ENCODE measurements at regions not wholly inside any gene's neighbourhood (a gene's known extent, or its start where the extent isn't known, plus 50 kb on each side); places are given as distances from the start of the nearest gene placed in this dataset.

DNA sequence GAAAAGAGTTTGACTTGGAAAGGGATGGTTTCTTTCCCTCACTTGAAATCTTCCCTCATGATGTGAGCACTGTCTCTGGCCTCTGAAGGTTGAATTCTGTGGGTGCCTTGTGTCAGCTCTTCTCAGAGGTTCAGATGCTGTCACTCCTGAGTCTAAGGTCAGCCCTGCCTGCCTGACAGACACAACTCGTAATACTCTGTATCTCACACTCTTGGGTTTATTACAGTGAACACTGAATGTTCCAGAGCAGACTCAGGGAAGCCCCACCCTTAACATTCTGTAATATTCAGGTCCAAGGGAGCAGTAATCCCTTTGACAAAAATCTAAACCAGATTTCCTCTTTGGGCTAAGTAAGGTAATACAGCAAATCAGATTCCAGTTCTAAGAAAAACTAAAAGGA, 837.8 kb downstream of the QKI start:
- Mint-ChIP-seq H3K4me3 (no peak overlapping the region), H3K27ac (no peak overlapping the region), H3K36me3 (ENCODE audit: low read depth) (no peaks in the 10 kb centered on the region), H3K9me3 (no peaks in the 10 kb centered on the region), H3K4me1 (no peaks in the 10 kb centered on the region), H3K27me3 (peaks cover 3% of the 10 kb centered on the region)
- no peak for ATAC-seq (replicated peaks)

DNA sequence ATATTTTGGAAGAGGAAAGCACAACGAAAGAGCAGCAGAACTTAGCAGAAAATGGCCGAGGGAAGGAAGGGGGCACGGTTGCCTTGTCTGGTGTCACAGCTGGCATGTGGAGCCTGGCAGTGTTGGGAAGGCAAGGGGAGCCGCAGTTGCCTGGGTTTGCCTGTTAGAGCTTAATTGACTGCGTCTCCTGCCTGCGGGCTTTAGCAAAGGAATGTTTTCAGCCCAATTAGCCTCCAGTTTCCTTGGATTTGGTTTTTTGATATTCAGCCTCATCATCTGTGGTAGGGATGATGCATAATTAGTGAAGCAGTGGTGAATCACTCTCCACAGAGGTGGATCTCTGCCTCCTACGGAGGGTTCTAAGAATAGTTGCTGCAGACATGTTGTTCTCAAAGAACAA, 832.6 kb downstream of the QKI start:
- Mint-ChIP-seq H3K27me3 (no peaks in the 10 kb centered on the region), H3K36me3 (ENCODE audit: low read depth) (no peaks in the 10 kb centered on the region), H3K9me3 (no peaks in the 10 kb centered on the region), H3K4me1 (no peaks in the 10 kb centered on the region), H3K4me3 (no peak overlapping the region), H3K27ac (no peak overlapping the region)
- no peak for ATAC-seq (replicated peaks)

- Mint-ChIP-seq H3K4me1 (no peaks in the 10 kb centered on the region), H3K9me3 (no peaks in the 10 kb centered on the region), H3K36me3 (ENCODE audit: low read depth) (no peaks in the 10 kb centered on the region), H3K4me3 (no peak overlapping the region), H3K27ac (no peak overlapping the region), H3K27me3 (no peaks in the 10 kb centered on the region)
- ATAC-seq (replicated peaks), result no peak
Observed at GRCh38 chr6:164246082-164246481, 831.6 kb downstream of the QKI start.

DNA sequence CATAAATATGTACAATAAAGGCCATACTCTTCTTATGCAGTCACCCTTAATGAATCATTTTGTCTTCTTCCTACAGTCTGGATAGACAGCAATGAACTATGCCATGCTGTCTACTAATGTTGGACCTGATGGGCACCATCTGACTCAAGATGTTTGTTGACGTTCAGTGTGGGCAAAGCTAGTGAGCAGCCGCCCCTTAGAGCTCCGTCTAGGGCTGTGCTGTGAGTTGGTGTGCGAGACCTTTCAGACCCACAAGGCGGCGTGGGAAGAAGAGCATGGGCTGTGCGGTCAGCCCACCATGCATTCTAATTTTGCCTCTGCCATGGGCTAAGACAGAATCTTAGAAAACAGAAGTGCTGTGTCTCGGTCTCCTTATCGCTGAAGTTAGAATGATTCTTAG, 829.4 kb downstream of the QKI start:
- Mint-ChIP-seq H3K9me3 (no peaks in the 10 kb centered on the region), H3K4me1 (no peaks in the 10 kb centered on the region), H3K27me3 (peaks cover 5% of the 10 kb centered on the region)

DNA sequence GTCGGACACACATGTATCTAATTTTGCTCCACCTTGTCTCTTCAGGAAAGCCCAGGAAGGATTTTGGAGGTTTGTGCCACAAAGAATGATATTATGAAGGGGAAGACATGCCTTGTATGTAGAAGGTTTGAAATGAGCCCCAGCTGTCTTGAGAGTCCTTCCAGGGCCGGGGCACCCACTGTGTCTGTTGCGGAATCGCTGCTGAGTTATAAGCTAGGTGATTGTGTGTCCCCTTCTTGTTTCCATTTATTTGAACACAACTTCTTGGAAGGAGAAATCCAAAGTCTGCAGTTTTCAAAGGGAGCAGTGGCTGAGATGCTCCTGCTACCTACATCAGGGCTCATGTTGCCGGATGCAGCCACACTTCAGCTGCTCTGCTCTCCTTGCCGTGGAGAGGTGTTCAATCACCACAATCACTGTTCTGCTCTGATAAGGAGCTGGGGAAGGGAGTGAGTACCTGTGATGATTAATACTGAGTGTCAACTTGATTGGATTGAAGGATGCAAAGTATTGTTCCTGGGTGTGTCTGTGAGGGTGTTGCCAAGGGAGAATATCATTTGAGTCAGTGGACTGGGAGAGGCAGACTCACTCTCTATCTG, 828.6 kb downstream of the QKI start:
- H3K4me3 Mint-ChIP-seq, result no peak overlapping the region

More for the DNA sequence above, 829.4 kb downstream of the QKI start:
- Mint-ChIP-seq H3K36me3 (ENCODE audit: low read depth) (no peaks in the 10 kb centered on the region), H3K27ac (no peak overlapping the region), H3K4me3 (no peak overlapping the region)
- no peak for ATAC-seq (replicated peaks)

GRCh38 chr6:164230804-164231203, 816.3 kb downstream of the QKI start:
- Mint-ChIP-seq H3K36me3 (ENCODE audit: low read depth) (no peaks in the 10 kb centered on the region), H3K4me3 (no peak overlapping the region), H3K9me3 (no peaks in the 10 kb centered on the region), H3K4me1 (no peaks in the 10 kb centered on the region), H3K27ac (no peak overlapping the region), H3K27me3 (no peaks in the 10 kb centered on the region)
- no peak for ATAC-seq (replicated peaks)

More for the DNA sequence above, 828.6 kb downstream of the QKI start:
- no peak overlapping the region for H3K27ac Mint-ChIP-seq
- peaks cover 5% of the 10 kb centered on the region for H3K27me3 Mint-ChIP-seq
- no peaks in the 10 kb centered on the region for H3K36me3 Mint-ChIP-seq (ENCODE audit: low read depth)
- H3K9me3 Mint-ChIP-seq, result no peaks in the 10 kb centered on the region
- no peaks in the 10 kb centered on the region for H3K4me1 Mint-ChIP-seq
- no peak for ATAC-seq (replicated peaks)

- Mint-ChIP-seq H3K27ac (no peak overlapping the region), H3K4me1 (no peaks in the 10 kb centered on the region), H3K9me3 (no peaks in the 10 kb centered on the region), H3K27me3 (no peaks in the 10 kb centered on the region), H3K36me3 (ENCODE audit: low read depth) (no peaks in the 10 kb centered on the region), H3K4me3 (no peak overlapping the region)
- ATAC-seq (replicated peaks), result no peak
Observed at GRCh38 chr6:164230259-164230658, 815.7 kb downstream of the QKI start.

GRCh38 chr6:164229716-164230115, 815.2 kb downstream of the QKI start:
- no peak overlapping the region for H3K4me3 Mint-ChIP-seq
- H3K27me3 Mint-ChIP-seq, result no peaks in the 10 kb centered on the region
- no peak for ATAC-seq (replicated peaks)
- H3K4me1 Mint-ChIP-seq, result no peaks in the 10 kb centered on the region
- no peaks in the 10 kb centered on the region for H3K9me3 Mint-ChIP-seq
- no peak overlapping the region for H3K27ac Mint-ChIP-seq
- H3K36me3 Mint-ChIP-seq (ENCODE audit: low read depth), result no peaks in the 10 kb centered on the region

- H3K27me3 Mint-ChIP-seq, result no peaks in the 10 kb centered on the region
- H3K4me1 Mint-ChIP-seq, result no peaks in the 10 kb centered on the region
- H3K27ac Mint-ChIP-seq, result no peak overlapping the region
- no peaks in the 10 kb centered on the region for H3K9me3 Mint-ChIP-seq
- no peak for ATAC-seq (replicated peaks)
- H3K4me3 Mint-ChIP-seq, result no peak overlapping the region
- H3K36me3 Mint-ChIP-seq (ENCODE audit: low read depth), result no peaks in the 10 kb centered on the region
Observed at GRCh38 chr6:164227952-164228522, 813.5 kb downstream of the QKI start.

DNA sequence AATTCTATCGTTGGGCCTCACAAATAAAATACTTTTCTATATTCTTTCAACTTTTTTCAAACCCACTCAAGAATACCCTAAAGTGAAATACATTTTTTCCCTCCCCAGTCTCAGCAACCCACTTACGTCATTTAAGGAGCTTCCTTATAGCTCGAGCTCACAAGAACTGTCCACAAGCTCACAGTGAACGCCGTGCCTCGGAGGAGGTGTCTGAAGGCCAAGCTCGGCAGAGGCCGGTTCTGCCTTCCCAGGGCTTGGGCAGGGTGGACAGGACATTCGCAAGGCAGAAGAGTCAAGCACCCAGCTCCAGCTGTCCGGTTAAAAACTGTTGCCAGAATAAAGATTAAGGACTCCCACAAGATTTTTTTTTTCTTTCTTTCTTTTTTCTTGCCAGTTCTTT, 802.3 kb downstream of the QKI start:
- Mint-ChIP-seq H3K36me3 (ENCODE audit: low read depth) (no peaks in the 10 kb centered on the region), H3K4me1 (no peaks in the 10 kb centered on the region), H3K9me3 (peaks cover 3% of the 10 kb centered on the region), H3K4me3 (no peak overlapping the region), H3K27me3 (peaks cover 3% of the 10 kb centered on the region), H3K27ac (no peak overlapping the region)
- ATAC-seq (replicated peaks), result no peak

DNA sequence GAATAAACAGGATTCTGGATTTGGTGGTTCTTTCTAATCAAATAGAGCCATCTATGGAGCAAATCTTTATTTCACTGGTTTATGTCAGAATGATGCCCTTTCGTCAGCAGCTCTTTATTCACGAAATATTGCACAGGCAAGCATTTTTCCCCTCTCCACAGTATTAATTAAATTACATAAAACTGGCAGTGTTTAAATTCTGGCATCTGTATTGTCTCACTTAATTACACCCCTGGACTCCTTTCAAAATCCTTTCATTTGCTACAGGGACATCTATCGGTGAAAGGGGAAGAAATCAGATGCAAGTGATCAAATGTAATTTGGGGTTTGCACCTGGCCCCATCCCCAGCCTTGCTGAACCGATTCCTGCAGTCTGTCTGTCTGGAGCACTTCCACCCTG, 801.9 kb downstream of the QKI start:
- Mint-ChIP-seq H3K9me3 (peaks cover 3% of the 10 kb centered on the region), H3K4me1 (no peaks in the 10 kb centered on the region), H3K36me3 (ENCODE audit: low read depth) (no peaks in the 10 kb centered on the region), H3K27ac (no peak overlapping the region), H3K4me3 (no peak overlapping the region), H3K27me3 (peaks cover 3% of the 10 kb centered on the region)
- no peak for ATAC-seq (replicated peaks)

DNA sequence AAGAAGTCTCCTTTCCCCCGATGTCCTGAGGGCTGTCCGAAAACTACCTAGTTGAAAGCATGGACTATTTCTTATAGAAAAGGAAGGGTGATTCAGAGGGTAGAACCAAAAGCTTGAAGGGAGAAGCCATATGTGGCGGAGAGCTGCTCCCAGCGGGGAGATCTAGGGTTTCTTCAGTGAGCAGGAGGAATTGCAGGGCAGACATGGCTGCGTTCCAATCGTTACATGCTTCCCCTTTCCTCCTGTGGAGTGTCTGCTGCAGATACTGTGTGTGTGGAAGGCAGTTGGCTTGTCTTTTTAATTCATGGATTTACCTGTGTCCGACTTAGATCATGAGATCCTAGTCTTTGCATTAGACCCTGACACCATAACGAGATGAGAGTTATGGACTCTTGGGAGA, 799.5 kb downstream of the QKI start:
- H3K4me1 Mint-ChIP-seq, result no peaks in the 10 kb centered on the region
- no peak for ATAC-seq (replicated peaks)
- no peak overlapping the region for H3K27ac Mint-ChIP-seq

GRCh38 chr6:164211254-164211653, 796.7 kb downstream of the QKI start:
- no peaks in the 10 kb centered on the region for H3K36me3 Mint-ChIP-seq (ENCODE audit: low read depth)

More for the DNA sequence above, 799.5 kb downstream of the QKI start:
- Mint-ChIP-seq H3K9me3 (peaks cover 3% of the 10 kb centered on the region), H3K27me3 (peaks cover 3% of the 10 kb centered on the region), H3K4me3 (no peak overlapping the region), H3K36me3 (ENCODE audit: low read depth) (no peaks in the 10 kb centered on the region)

DNA sequence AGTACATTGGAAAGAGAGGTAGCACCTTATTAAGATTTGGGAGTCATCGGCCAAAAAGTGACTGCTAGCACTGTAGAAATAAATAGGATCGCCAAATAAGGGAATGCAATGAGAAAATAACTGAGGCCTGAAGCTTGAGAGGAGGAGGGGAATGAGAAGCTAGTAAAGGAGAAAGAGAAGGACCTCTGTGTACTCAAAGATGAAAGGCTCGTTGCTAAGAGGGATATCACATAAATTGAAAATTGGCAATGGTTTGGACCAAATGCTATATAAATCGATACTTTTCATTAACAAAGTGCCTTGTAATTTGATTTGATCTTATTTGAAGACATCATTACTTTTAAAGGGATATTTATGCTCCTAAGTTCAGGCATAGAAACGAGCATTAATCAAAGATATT, 796.3 kb downstream of the QKI start:
- no peak for ATAC-seq (replicated peaks)
- Mint-ChIP-seq H3K27ac (no peak overlapping the region), H3K27me3 (no peaks in the 10 kb centered on the region), H3K4me1 (no peaks in the 10 kb centered on the region), H3K9me3 (no peaks in the 10 kb centered on the region), H3K4me3 (no peak overlapping the region), H3K36me3 (ENCODE audit: low read depth) (no peaks in the 10 kb centered on the region)

More at GRCh38 chr6:164211254-164211653, 796.7 kb downstream of the QKI start:
- Mint-ChIP-seq H3K9me3 (no peaks in the 10 kb centered on the region), H3K4me1 (no peaks in the 10 kb centered on the region), H3K4me3 (no peak overlapping the region), H3K27me3 (no peaks in the 10 kb centered on the region), H3K27ac (no peak overlapping the region)
- ATAC-seq (replicated peaks), result no peak

GRCh38 chr6:164210323-164210722, 795.8 kb downstream of the QKI start:
- no peaks in the 10 kb centered on the region for H3K36me3 Mint-ChIP-seq (ENCODE audit: low read depth)
- no peaks in the 10 kb centered on the region for H3K27me3 Mint-ChIP-seq
- H3K27ac Mint-ChIP-seq, result no peak overlapping the region
- no peaks in the 10 kb centered on the region for H3K9me3 Mint-ChIP-seq
- ATAC-seq (replicated peaks), result no peak
- H3K4me1 Mint-ChIP-seq, result no peaks in the 10 kb centered on the region
- H3K4me3 Mint-ChIP-seq, result no peak overlapping the region

GRCh38 chr6:164208371-164208770, 793.9 kb downstream of the QKI start:
- Mint-ChIP-seq H3K4me3 (no peak overlapping the region), H3K27me3 (no peaks in the 10 kb centered on the region), H3K4me1 (no peaks in the 10 kb centered on the region), H3K27ac (no peak overlapping the region), H3K36me3 (ENCODE audit: low read depth) (no peaks in the 10 kb centered on the region), H3K9me3 (peaks cover 5% of the 10 kb centered on the region)
- no peak for ATAC-seq (replicated peaks)
